H1 (cell line): ENCODE measurements at regions not wholly inside any gene's neighbourhood (a gene's known extent, or its start where the extent isn't known, plus 50 kb on each side); places are given as distances from the start of the nearest gene placed in this dataset.

Source experiments
- CTCF ChIA-PET: fragments of 300-600 bp; sonication (Branson Sonifier 250); formaldehyde crosslinking; loops from one replicate; lab custom pipeline; 2021; ENCODE audit not compliant: partially characterized antibody; lab: Charles Lee
- POLR2A ChIA-PET: fragments of 300-600 bp; sonication (Branson Sonifier 250); formaldehyde crosslinking; loops from one replicate; lab custom pipeline; 2021; ENCODE audit warnings: inconsistent platforms; ENCODE audit not compliant: partially characterized antibody; lab: Charles Lee
- DNase-seq, 2 experiments: peaks; one replicate each; pipeline versions ENCODE4 v3.0.0 to v3.0.0-alpha.2; 2010 to 2022; ENCODE audit warnings: low spot score in 2 of 2, low read depth in 1 of 2, mixed read lengths in 1 of 2
- FAIRE-seq: peaks from 2 replicates; lab custom pipeline; 2011; peaks lifted over from hg19 to GRCh38; lab: Jason Lieb, UNC
- H2AFZ ChIP-seq: 2 replicates; pipeline ENCODE4 v1.8.1; 2012; ENCODE audit warnings: low read length, inconsistent platforms
- H2AK5ac ChIP-seq: 2 replicates; pipeline ENCODE4 v1.6.1; 2013; ENCODE audit warnings: low read depth, low read length
- H2BK120ac ChIP-seq: replicated peaks from 2 replicates; pipeline ENCODE3; 2013; ENCODE audit warnings: low read depth, low read length, inconsistent platforms
- H2BK12ac ChIP-seq: 2 replicates; pipeline ENCODE4 v1.6.1; 2013; ENCODE audit warnings: low read depth, low read length
- H2BK15ac ChIP-seq: 2 replicates; pipeline ENCODE4 v1.6.1; 2013; ENCODE audit warnings: low read length
- H2BK20ac ChIP-seq: 2 replicates; pipeline ENCODE4 v1.6.1; 2013; ENCODE audit warnings: low read length
- H2BK5ac ChIP-seq: 2 replicates; pipeline ENCODE4 v1.6.1; 2013; ENCODE audit warnings: low read depth, low read length
- H3K14ac ChIP-seq: 2 replicates; pipeline ENCODE4 v1.6.1; 2013; ENCODE audit warnings: inconsistent platforms; ENCODE audit not compliant: insufficient read length
- H3K18ac ChIP-seq: 2 replicates; pipeline ENCODE4 v1.6.1; 2013; ENCODE audit warnings: low read length; ENCODE audit errors: extremely low read depth
- H3K23ac ChIP-seq: 2 replicates; pipeline ENCODE4 v1.6.1; 2013; ENCODE audit warnings: inconsistent platforms; ENCODE audit not compliant: insufficient read length
- H3K23me2 ChIP-seq: 2 replicates; pipeline ENCODE4 v1.6.1; 2013; ENCODE audit warnings: low read depth, low read length
- H3K27ac ChIP-seq: 2 replicates; pipeline ENCODE4 v1.6.1; 2011; ENCODE audit warnings: low read depth, low read length, inconsistent platforms
- H3K27me3 ChIP-seq, 4 experiments: replicated peaks in 1 of 4; 1 replicate in 1 of 4; 2 replicates in 3 of 4; pipeline versions ENCODE4 v1.6.1 to v1.8.1; 2011 to 2013; ENCODE audit warnings: low read length in 3 of 4, mild to moderate bottlenecking in 3 of 4, inconsistent platforms in 2 of 4, mixed read lengths in 2 of 4, moderate library complexity in 1 of 4; ENCODE audit not compliant: control insufficient read depth in 3 of 4, insufficient read depth in 3 of 4; ENCODE audit errors: extremely low read depth in 1 of 4
- H3K36me3 ChIP-seq, 4 experiments: 2 replicates each; pipeline versions ENCODE4 v1.6.1 to v1.8.1; 2011 to 2013; ENCODE audit warnings: mild to moderate bottlenecking in 4 of 4, low read length in 3 of 4, moderate library complexity in 2 of 4, control low read depth in 1 of 4, inconsistent platforms in 1 of 4; ENCODE audit not compliant: insufficient read depth in 4 of 4, control insufficient read depth in 2 of 4
- H3K4ac ChIP-seq: replicated peaks from 2 replicates; pipeline ENCODE3; 2013; ENCODE audit warnings: low read length, low read depth, mixed read lengths, inconsistent platforms; ENCODE audit not compliant: insufficient read length
- H3K4me1 ChIP-seq, 4 experiments: replicated peaks in 1 of 4; 1 replicate in 1 of 4; 2 replicates in 3 of 4; pipeline versions ENCODE4 v1.6.1 to v1.8.1; 2011 to 2013; ENCODE audit warnings: low read length in 3 of 4, inconsistent platforms in 2 of 4, mixed read lengths in 1 of 4; ENCODE audit not compliant: insufficient read depth in 4 of 4, control insufficient read depth in 3 of 4
- H3K4me2 ChIP-seq, 2 experiments: 2 replicates each; pipeline versions ENCODE4 v1.6.1 to v1.8.1; 2011 to 2013; ENCODE audit warnings: low read depth in 2 of 2, low read length in 2 of 2, control low read depth in 1 of 2, inconsistent platforms in 1 of 2, mild to moderate bottlenecking in 1 of 2; ENCODE audit not compliant: insufficient read depth in 1 of 2
- H3K4me3 ChIP-seq, 4 experiments: fragments of 200-600, 300-600 bp in 1 of 4; sonication (generic), shearing (Covaris generic), sonication (Bioruptor Twin) in 1 of 4; 2 replicates each; pipeline versions ENCODE4 v1.5.1 to v1.8.1; 2011 to 2016; ENCODE audit warnings: low read length in 4 of 4, low read depth in 3 of 4, control low read depth in 2 of 4, inconsistent platforms in 2 of 4, mild to moderate bottlenecking in 2 of 4, mixed read lengths in 1 of 4, moderate library complexity in 1 of 4; ENCODE audit not compliant: insufficient read depth in 2 of 4; ENCODE audit errors: extremely low read depth in 1 of 4
- H3K56ac ChIP-seq: replicated peaks from 2 replicates; pipeline ENCODE3; 2013; ENCODE audit warnings: low read depth, mild to moderate bottlenecking, mixed read lengths, low read length, inconsistent platforms; ENCODE audit not compliant: insufficient read length
- H3K79me1 ChIP-seq: 2 replicates; pipeline ENCODE4 v1.6.1; 2013; ENCODE audit warnings: low read depth, low read length, control low read depth
- H3K79me2 ChIP-seq, 2 experiments: 2 replicates each; pipeline versions ENCODE4 v1.6.1 to v1.8.1; 2012 to 2013; ENCODE audit warnings: low read length in 2 of 2, mild to moderate bottlenecking in 2 of 2, inconsistent platforms in 1 of 2; ENCODE audit not compliant: insufficient read depth in 2 of 2, control insufficient read depth in 1 of 2
- H3K9ac ChIP-seq, 4 experiments: replicated peaks in 1 of 4; 1 replicate in 1 of 4; 2 replicates in 3 of 4; pipeline versions ENCODE4 v1.6.1 to v1.8.1; 2011 to 2013; ENCODE audit warnings: low read depth in 3 of 4, low read length in 3 of 4, control low read depth in 2 of 4, mild to moderate bottlenecking in 2 of 4, moderate library complexity in 2 of 4, inconsistent platforms in 1 of 4; ENCODE audit errors: extremely low read depth in 1 of 4
- H3K9me3 ChIP-seq, 2 experiments: 2 replicates each; pipeline versions ENCODE4 v1.6.1 to v1.8.1; 2012 to 2013; ENCODE audit warnings: mild to moderate bottlenecking in 2 of 2, moderate library complexity in 2 of 2, control low read depth in 1 of 2, inconsistent platforms in 1 of 2, low read depth in 1 of 2, low read length in 1 of 2, mixed read lengths in 1 of 2; ENCODE audit not compliant: insufficient read depth in 2 of 2
- H4K20me1 ChIP-seq, 2 experiments: replicated peaks in 1 of 2; 2 replicates each; pipeline versions ENCODE3 to v1.8.1; 2011 to 2013; ENCODE audit warnings: inconsistent platforms in 2 of 2, low read length in 2 of 2, mild to moderate bottlenecking in 1 of 2; ENCODE audit not compliant: insufficient read depth in 2 of 2, control insufficient read depth in 1 of 2
- H4K5ac ChIP-seq: 2 replicates; pipeline ENCODE4 v1.6.1; 2013; ENCODE audit warnings: low read length, low read depth, mixed read lengths, inconsistent platforms; ENCODE audit not compliant: insufficient read length
- H4K8ac ChIP-seq: 2 replicates; pipeline ENCODE4 v1.8.0; 2013; ENCODE audit warnings: mild to moderate bottlenecking, moderate library complexity, low read length, inconsistent platforms; ENCODE audit not compliant: insufficient read depth; ENCODE audit errors: extremely low read depth
- H4K91ac ChIP-seq: replicated peaks from 2 replicates; pipeline ENCODE3; 2013; ENCODE audit warnings: low read length, mixed read lengths, inconsistent platforms; ENCODE audit not compliant: insufficient read length
- TAF7 ChIP-seq: optimal IDR thresholded peaks from 2 replicates; pipeline ENCODE3; 2011; ENCODE audit warnings: low read depth, mild to moderate bottlenecking, inconsistent platforms, low read length, moderate library complexity, borderline replicate concordance
- YY1 ChIP-seq: IDR thresholded peaks from 2 replicates; pipeline ENCODE4 v1.6.1; 2011; ENCODE audit warnings: low read depth, mild to moderate bottlenecking, low read length

- no peak overlapping the region for H3K18ac ChIP-seq
- H2BK20ac ChIP-seq = no peak overlapping the region
- H2BK5ac ChIP-seq = no peak overlapping the region
- H4K20me1 ChIP-seq = no peaks in the 10 kb centered on the region
- H2BK15ac ChIP-seq = no peak overlapping the region
- no peak overlapping the region for H3K4me3 ChIP-seq
- no peak overlapping the region for H4K5ac ChIP-seq
- H3K79me2 ChIP-seq = no peaks in the 10 kb centered on the region
- no peak overlapping the region for H3K23ac ChIP-seq
- no peaks in the 10 kb centered on the region; a peak in 1 of 4 replicates for H3K9me3 ChIP-seq
- H3K36me3 ChIP-seq = no peaks in the 10 kb centered on the region
- no peak overlapping the region for H3K14ac ChIP-seq
- H3K27ac ChIP-seq = no peak overlapping the region
- H2AK5ac ChIP-seq = no peak overlapping the region
- FAIRE-seq (no peak), DNase-seq (no peak)
- H2BK120ac ChIP-seq = no peak overlapping the region
- no peak overlapping the region for H3K56ac ChIP-seq
- no peaks in the 10 kb centered on the region for H3K27me3 ChIP-seq
- no peak overlapping the region for H2AFZ ChIP-seq
- POLR2A ChIA-PET = no interaction called here
- no peak overlapping the region for H2BK12ac ChIP-seq
- no peak overlapping the region for H4K91ac ChIP-seq
- no peak overlapping the region for H3K4me2 ChIP-seq
- H3K4me1 ChIP-seq = no peaks in the 10 kb centered on the region
- CTCF ChIA-PET = no interaction called here
- no peak for TF ChIP-seq TAF7
- TF ChIP-seq YY1 = no peak
- no peak overlapping the region for H3K9ac ChIP-seq
- no peak overlapping the region for H3K4ac ChIP-seq
- H3K79me1 ChIP-seq = no peaks in the 10 kb centered on the region
- H3K23me2 ChIP-seq = no peaks in the 10 kb centered on the region
- no peak overlapping the region for H4K8ac ChIP-seq
Measured at GRCh38 chrX:28408017-28408723, 179.1 kb upstream of the IL1RAPL1 start.
